ENCODE measurements at regions not wholly inside any gene's neighbourhood (a gene's known extent, or its start where the extent isn't known, plus 50 kb on each side); places are given as distances from the start of the nearest gene placed in this dataset.

DNA sequence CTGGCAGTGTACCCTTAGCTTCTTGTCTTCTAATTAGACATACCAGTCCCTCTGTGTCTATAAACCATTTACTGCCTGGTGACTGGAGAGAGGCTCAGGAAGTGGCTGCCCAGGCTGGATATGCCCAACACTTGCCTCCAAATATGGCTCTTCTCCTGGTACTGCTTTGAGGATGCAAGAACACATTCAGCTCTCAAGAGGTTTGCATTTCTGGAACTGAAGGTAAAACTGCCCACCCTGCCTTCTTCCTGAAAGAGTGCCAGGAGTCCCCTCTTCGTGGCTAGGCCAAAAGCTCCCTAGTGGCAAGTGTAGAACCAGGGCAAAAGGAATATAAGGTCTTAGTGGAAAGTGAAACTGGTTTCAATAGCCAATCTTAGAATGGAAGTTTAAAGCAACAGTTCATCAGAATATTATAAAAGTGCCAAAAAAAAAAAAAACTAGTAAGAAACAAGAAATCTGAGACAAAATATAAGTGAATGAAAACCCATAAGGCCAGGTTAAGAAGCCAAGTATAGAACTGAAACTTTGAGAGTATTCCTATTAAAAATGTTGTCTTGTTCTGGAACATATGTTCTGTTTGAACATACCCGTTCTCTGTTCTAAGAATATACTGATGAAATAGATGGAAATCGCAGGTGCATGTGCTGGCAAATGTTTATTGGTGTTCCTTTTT is 77.2 kb upstream of the CTTNBP2NL start:
- DNase-seq = no peak
- CTCF ChIA-PET = no interaction called here
- POLR2A ChIA-PET = no interaction called here
- H3K36me3 ChIP-seq (ENCODE audit: control insufficient read depth in 4 of 4, insufficient read depth in 4 of 4, low read length in 3 of 4) = no peaks in the 10 kb centered on the region
- peaks cover 0 to 7% (median 2%) of the 10 kb centered on the region in 5 experiments for H3K27me3 ChIP-seq (replicated peaks in 2 of 5; ENCODE audit: control insufficient read depth in 4 of 5, insufficient read depth in 5 of 5, low read length in 4 of 5)
- H3K4me3 ChIP-seq (ENCODE audit: control insufficient read depth in 1 of 7, extremely low read depth in 1 of 7, insufficient read depth in 4 of 7, low read depth in 2 of 7, low read length in 6 of 7) = no peak overlapping the region
- H3K9me3 ChIP-seq (ENCODE audit: control extremely low read depth in 1 of 5, control insufficient read depth in 4 of 5, insufficient read depth in 2 of 5, low read depth in 1 of 5, low read length in 4 of 5) = peaks cover 0 to 1% (median 0%) of the 10 kb centered on the region in 5 experiments
- no peak overlapping the region for H3K27ac ChIP-seq (ENCODE audit: insufficient read depth in 1 of 2, low read depth in 1 of 2, low read length in 2 of 2, poor library complexity in 1 of 2, severe bottlenecking in 2 of 2)
- WGBS (ENCODE audit: insufficient coverage) = no CpG with 5 or more reads among the region's 3 CpGs
- no peaks in the 10 kb centered on the region for H3K4me1 ChIP-seq (ENCODE audit: control extremely low read depth in 1 of 4, control insufficient read depth in 4 of 4, insufficient read depth in 4 of 4, low read length in 3 of 4)

DNA sequence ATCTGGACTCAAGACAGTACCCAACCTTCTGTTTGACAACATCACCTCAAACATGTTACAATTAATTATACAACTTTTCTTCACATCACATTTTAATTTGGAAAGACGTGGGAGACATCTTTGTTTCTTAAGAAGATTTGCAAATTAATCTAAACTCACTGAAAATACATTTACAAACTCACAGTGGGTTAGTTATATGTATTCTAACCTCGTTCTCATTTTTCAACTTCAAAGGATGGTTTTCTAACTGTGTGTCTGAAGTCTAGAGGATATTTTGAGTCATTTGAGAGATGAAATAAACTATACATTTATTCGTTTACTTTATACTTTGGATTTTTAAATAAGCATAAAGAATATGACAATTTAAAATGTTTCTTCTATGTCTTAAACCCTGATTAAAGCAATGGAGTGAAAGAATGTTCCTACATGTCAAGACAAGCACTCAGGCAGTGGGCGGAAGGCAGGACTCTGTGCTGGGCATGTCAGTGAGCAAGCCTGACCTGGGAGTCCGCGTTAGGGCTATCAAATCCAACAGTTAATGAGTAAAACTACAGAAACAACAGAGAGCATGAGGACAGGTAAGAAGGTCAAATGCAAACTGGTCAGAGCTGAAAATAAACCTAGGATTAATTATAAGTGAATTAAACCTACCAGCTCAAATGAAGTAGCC is 76.5 kb upstream of the CTTNBP2NL start:
- DNase-seq = no peak
- Histone ChIP-seq H3K36me3 (ENCODE audit: control insufficient read depth in 4 of 4, insufficient read depth in 4 of 4, low read length in 3 of 4) (no peaks in the 10 kb centered on the region), H3K4me1 (ENCODE audit: control extremely low read depth in 1 of 4, control insufficient read depth in 4 of 4, insufficient read depth in 4 of 4, low read length in 3 of 4) (no peaks in the 10 kb centered on the region), H3K9me3 (ENCODE audit: control extremely low read depth in 1 of 5, control insufficient read depth in 4 of 5, insufficient read depth in 2 of 5, low read depth in 1 of 5, low read length in 4 of 5) (peaks cover 0 to 1% (median 0%) of the 10 kb centered on the region in 5 experiments), H3K27ac (ENCODE audit: insufficient read depth in 1 of 2, low read depth in 1 of 2, low read length in 2 of 2, poor library complexity in 1 of 2, severe bottlenecking in 2 of 2) (no peak overlapping the region), H3K27me3 (replicated peaks in 2 of 5; ENCODE audit: control insufficient read depth in 4 of 5, insufficient read depth in 5 of 5, low read length in 4 of 5) (peaks cover 0 to 5% (median 2%) of the 10 kb centered on the region in 5 experiments), H3K4me3 (ENCODE audit: control insufficient read depth in 1 of 7, extremely low read depth in 1 of 7, insufficient read depth in 4 of 7, low read depth in 2 of 7, low read length in 6 of 7) (no peak overlapping the region)
- ChIA-PET POLR2A (no interaction called here), CTCF (no interaction called here)
- 95% methylated on average over 3 of the region's 6 CpGs for WGBS (ENCODE audit: insufficient coverage)

DNA sequence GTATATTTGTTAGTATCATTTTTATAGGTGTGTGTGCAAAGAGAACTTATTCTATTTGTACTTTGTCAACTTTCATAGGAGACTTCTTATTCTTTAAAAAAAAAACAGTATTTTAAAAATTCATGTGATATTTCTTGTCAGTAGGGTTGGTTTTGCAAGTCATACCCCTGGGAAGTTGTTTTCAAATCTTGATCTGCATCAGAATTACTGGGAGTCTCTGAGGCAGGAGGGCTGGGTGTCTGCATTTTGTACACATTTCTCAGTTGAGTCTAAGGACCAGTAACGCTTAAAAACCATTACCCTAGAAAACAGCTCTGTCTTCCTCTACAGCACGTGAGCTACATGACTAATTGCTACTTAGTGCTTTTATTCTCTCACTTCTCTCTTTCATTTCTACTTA is 76.0 kb upstream of the CTTNBP2NL start:
- POLR2A ChIA-PET = no interaction called here
- no peak overlapping the region for H3K4me3 ChIP-seq (ENCODE audit: control insufficient read depth in 1 of 7, extremely low read depth in 1 of 7, insufficient read depth in 4 of 7, low read depth in 2 of 7, low read length in 6 of 7)
- WGBS (ENCODE audit: insufficient coverage) = 87% methylated on average over 2 of the region's 2 CpGs
- CTCF ChIA-PET = no interaction called here
- H3K4me1 ChIP-seq (ENCODE audit: control extremely low read depth in 1 of 4, control insufficient read depth in 4 of 4, insufficient read depth in 4 of 4, low read length in 3 of 4) = no peaks in the 10 kb centered on the region
- H3K27ac ChIP-seq (ENCODE audit: insufficient read depth in 1 of 2, low read depth in 1 of 2, low read length in 2 of 2, poor library complexity in 1 of 2, severe bottlenecking in 2 of 2) = no peak overlapping the region
- peaks cover 0 to 1% (median 0%) of the 10 kb centered on the region in 5 experiments for H3K9me3 ChIP-seq (ENCODE audit: control extremely low read depth in 1 of 5, control insufficient read depth in 4 of 5, insufficient read depth in 2 of 5, low read depth in 1 of 5, low read length in 4 of 5)
- no peak for DNase-seq
- H3K36me3 ChIP-seq (ENCODE audit: control insufficient read depth in 4 of 4, insufficient read depth in 4 of 4, low read length in 3 of 4) = no peaks in the 10 kb centered on the region
- H3K27me3 ChIP-seq (replicated peaks in 2 of 5; ENCODE audit: control insufficient read depth in 4 of 5, insufficient read depth in 5 of 5, low read length in 4 of 5) = peaks cover 0 to 9% (median 2%) of the 10 kb centered on the region in 5 experiments

DNA sequence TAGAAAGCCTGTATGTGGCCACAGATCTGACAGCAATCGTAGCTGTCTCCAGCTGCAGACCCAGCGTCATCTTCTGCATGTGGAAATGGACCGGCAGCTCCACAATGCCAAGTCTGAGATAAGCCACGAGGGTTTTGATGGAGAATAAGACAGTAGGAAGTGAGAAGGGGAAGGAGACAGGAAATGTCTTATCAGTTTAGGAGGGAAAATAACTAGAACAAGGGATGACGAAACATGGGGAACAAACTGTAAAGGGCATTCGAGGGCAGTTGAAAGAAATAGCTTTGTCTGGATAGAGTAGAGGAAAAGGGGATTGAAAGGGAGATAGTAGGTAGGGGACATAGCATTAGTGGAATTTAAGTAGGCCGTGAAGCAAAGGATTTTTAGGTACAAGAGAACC is 74.0 kb upstream of the CTTNBP2NL start:
- H3K4me1 ChIP-seq (ENCODE audit: control extremely low read depth in 1 of 4, control insufficient read depth in 4 of 4, insufficient read depth in 4 of 4, low read length in 3 of 4) = no peaks in the 10 kb centered on the region
- no peak overlapping the region for H3K4me3 ChIP-seq (ENCODE audit: control insufficient read depth in 1 of 7, extremely low read depth in 1 of 7, insufficient read depth in 4 of 7, low read depth in 2 of 7, low read length in 6 of 7)
- CTCF ChIA-PET = interaction anchor here (2.2 kb wide), 1 partner anchor 15 kb away, joined by 6 read pairs; no protein-coding TSS in a partner anchor
- DNase-seq = no peak
- no peak overlapping the region for H3K27ac ChIP-seq (ENCODE audit: insufficient read depth in 1 of 2, low read depth in 1 of 2, low read length in 2 of 2, poor library complexity in 1 of 2, severe bottlenecking in 2 of 2)
- 62% methylated on average over 7 of the region's 7 CpGs for WGBS (ENCODE audit: insufficient coverage)
- peaks cover 0 to 1% (median 0%) of the 10 kb centered on the region in 5 experiments for H3K9me3 ChIP-seq (ENCODE audit: control extremely low read depth in 1 of 5, control insufficient read depth in 4 of 5, insufficient read depth in 2 of 5, low read depth in 1 of 5, low read length in 4 of 5)
- POLR2A ChIA-PET = no interaction called here
- H3K27me3 ChIP-seq (replicated peaks in 2 of 5; ENCODE audit: control insufficient read depth in 4 of 5, insufficient read depth in 5 of 5, low read length in 4 of 5) = peaks cover 2 to 6% (median 4%) of the 10 kb centered on the region in 5 experiments
- H3K36me3 ChIP-seq (ENCODE audit: control insufficient read depth in 4 of 4, insufficient read depth in 4 of 4, low read length in 3 of 4) = no peaks in the 10 kb centered on the region

DNA sequence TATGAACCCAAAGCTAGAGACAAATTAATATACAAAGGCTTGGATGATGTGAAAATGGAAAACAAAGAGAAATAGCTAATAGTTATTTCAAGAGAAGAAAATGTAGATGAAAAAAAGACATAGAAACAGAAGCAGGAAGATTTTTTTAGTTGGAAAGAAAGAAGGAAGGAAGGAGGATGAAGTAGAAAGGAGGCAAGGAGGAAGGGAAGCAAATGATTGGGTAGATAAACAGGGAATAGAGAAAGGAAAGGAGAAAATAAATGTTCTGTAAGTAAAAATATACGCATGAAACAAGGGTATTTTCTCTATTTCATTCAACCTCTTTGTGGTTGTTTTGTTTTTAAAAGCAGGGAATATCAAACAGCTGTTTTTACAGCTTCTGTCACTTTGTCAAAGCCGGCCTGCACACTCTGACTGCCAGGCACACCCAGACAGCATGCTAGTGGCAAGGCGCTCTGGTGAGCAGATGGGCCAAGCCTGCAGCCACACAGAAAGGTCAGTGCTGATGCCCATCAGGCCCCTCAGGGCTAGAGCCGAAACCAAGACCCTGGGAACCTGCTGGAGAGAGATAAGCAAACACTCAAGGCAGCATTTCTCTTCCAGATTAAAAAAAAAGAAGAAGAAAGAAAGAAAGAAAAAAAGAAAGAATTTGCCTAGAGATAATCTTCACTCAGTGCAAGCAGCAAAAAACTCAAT is 72.9 kb upstream of the CTTNBP2NL start:
- DNase-seq = no peak
- no peak overlapping the region for H3K27ac ChIP-seq (ENCODE audit: insufficient read depth in 1 of 2, low read depth in 1 of 2, low read length in 2 of 2, poor library complexity in 1 of 2, severe bottlenecking in 2 of 2)
- CTCF ChIA-PET = interaction anchor here (2.2 kb wide), 1 partner anchor 13 kb away, joined by 6 read pairs; no protein-coding TSS in a partner anchor
- H3K4me3 ChIP-seq (ENCODE audit: control insufficient read depth in 1 of 7, extremely low read depth in 1 of 7, insufficient read depth in 4 of 7, low read depth in 2 of 7, low read length in 6 of 7) = no peak overlapping the region
- POLR2A ChIA-PET = no interaction called here
- peaks cover 2 to 8% (median 4%) of the 10 kb centered on the region in 5 experiments for H3K27me3 ChIP-seq (replicated peaks in 2 of 5; ENCODE audit: control insufficient read depth in 4 of 5, insufficient read depth in 5 of 5, low read length in 4 of 5)
- H3K36me3 ChIP-seq (ENCODE audit: control insufficient read depth in 4 of 4, insufficient read depth in 4 of 4, low read length in 3 of 4) = no peaks in the 10 kb centered on the region
- 96% methylated on average over 3 of the region's 4 CpGs for WGBS (ENCODE audit: insufficient coverage)
- H3K4me1 ChIP-seq (ENCODE audit: control extremely low read depth in 1 of 4, control insufficient read depth in 4 of 4, insufficient read depth in 4 of 4, low read length in 3 of 4) = no peaks in the 10 kb centered on the region
- no peaks in the 10 kb centered on the region for H3K9me3 ChIP-seq (ENCODE audit: control extremely low read depth in 1 of 5, control insufficient read depth in 4 of 5, insufficient read depth in 2 of 5, low read depth in 1 of 5, low read length in 4 of 5)

DNA sequence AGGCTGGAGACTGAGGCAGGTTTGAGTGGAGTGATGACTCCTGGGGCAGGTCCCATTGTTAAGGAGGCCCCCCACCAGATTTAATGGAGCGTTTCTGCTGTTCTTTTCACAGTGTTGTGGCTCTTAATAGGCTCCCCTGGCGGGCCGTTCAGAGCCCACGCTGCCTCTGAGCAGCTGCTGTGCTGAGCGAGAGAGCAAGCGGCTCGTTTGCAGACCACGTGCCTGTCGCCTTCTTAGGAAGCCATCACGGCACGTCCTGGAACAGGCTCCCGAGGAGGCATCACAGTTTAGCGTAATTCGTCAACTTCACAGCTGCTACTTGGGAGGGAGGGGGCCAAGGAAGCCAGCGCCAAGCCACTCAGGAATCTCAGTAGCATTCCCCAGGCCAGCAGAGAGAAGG is 70.5 kb upstream of the CTTNBP2NL start:
- ChIA-PET CTCF (interaction anchor here (1.4 kb wide), 1 partner anchor 11 kb away, joined by 6 read pairs; no protein-coding TSS in a partner anchor), POLR2A (no interaction called here)
- Histone ChIP-seq H3K36me3 (ENCODE audit: control insufficient read depth in 4 of 4, insufficient read depth in 4 of 4, low read length in 3 of 4) (no peaks in the 10 kb centered on the region), H3K27ac (ENCODE audit: insufficient read depth in 1 of 2, low read depth in 1 of 2, low read length in 2 of 2, poor library complexity in 1 of 2, severe bottlenecking in 2 of 2) (no peak overlapping the region), H3K4me1 (ENCODE audit: control extremely low read depth in 1 of 4, control insufficient read depth in 4 of 4, insufficient read depth in 4 of 4, low read length in 3 of 4) (no peaks in the 10 kb centered on the region), H3K9me3 (ENCODE audit: control extremely low read depth in 1 of 5, control insufficient read depth in 4 of 5, insufficient read depth in 2 of 5, low read depth in 1 of 5, low read length in 4 of 5) (no peaks in the 10 kb centered on the region), H3K4me3 (ENCODE audit: control insufficient read depth in 1 of 7, extremely low read depth in 1 of 7, insufficient read depth in 4 of 7, low read depth in 2 of 7, low read length in 6 of 7) (no peak overlapping the region), H3K27me3 (replicated peaks in 2 of 5; ENCODE audit: control insufficient read depth in 4 of 5, insufficient read depth in 5 of 5, low read length in 4 of 5) (peaks cover 2 to 9% (median 4%) of the 10 kb centered on the region in 5 experiments)
- WGBS (ENCODE audit: insufficient coverage) = 60% methylated on average over 14 of the region's 15 CpGs
- DNase-seq = no peak

DNA sequence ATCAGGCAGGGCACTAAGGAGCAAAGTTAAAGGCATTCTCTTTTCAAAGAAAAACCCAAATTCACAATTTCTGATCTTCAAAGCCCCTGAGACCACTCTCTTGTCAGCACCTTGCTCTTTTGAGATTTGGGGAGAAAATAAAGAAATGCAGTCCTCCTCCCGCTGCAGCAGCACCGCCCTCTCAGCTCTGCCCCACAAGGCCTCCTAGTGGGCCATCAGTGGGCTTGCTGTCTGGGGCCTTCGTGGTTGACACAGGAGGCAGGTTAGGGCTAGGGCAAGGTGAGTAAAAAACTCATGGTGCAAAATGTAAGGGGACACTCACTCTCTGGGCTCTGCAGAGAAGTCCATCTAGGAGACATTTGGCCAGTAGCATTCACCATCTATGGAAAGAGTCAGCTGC is 67.4 kb upstream of the CTTNBP2NL start:
- WGBS (ENCODE audit: insufficient coverage) = 88% methylated on average over 1 of the region's 3 CpGs
- CTCF ChIA-PET = no interaction called here

More for the DNA sequence above, 67.4 kb upstream of the CTTNBP2NL start:
- Histone ChIP-seq H3K36me3 (ENCODE audit: control insufficient read depth in 4 of 4, insufficient read depth in 4 of 4, low read length in 3 of 4) (no peaks in the 10 kb centered on the region), H3K9me3 (ENCODE audit: control extremely low read depth in 1 of 5, control insufficient read depth in 4 of 5, insufficient read depth in 2 of 5, low read depth in 1 of 5, low read length in 4 of 5) (no peaks in the 10 kb centered on the region), H3K27ac (ENCODE audit: insufficient read depth in 1 of 2, low read depth in 1 of 2, low read length in 2 of 2, poor library complexity in 1 of 2, severe bottlenecking in 2 of 2) (no peak overlapping the region), H3K27me3 (replicated peaks in 2 of 5; ENCODE audit: control insufficient read depth in 4 of 5, insufficient read depth in 5 of 5, low read length in 4 of 5) (peaks cover 3 to 16% (median 9%) of the 10 kb centered on the region in 5 experiments), H3K4me3 (ENCODE audit: control insufficient read depth in 1 of 7, extremely low read depth in 1 of 7, insufficient read depth in 4 of 7, low read depth in 2 of 7, low read length in 6 of 7) (no peak overlapping the region), H3K4me1 (ENCODE audit: control extremely low read depth in 1 of 4, control insufficient read depth in 4 of 4, insufficient read depth in 4 of 4, low read length in 3 of 4) (no peaks in the 10 kb centered on the region)
- POLR2A ChIA-PET = interaction anchor here (0.7 kb wide), 1 partner anchor 692 kb away, joined by 3 read pairs; no protein-coding TSS in a partner anchor
- DNase-seq = no peak

Measured in common myeloid progenitor, CD34-positive (primary cell).